Activated CD4-positive, CD25-positive, alpha-beta regulatory T cell treated with anti-CD3 and anti-CD28 coated beads, Interleukin-2, amount 50 U/mL, for 72 hours (primary cell): ENCODE measurements at regions not wholly inside any gene's neighbourhood (a gene's known extent, or its start where the extent isn't known, plus 50 kb on each side); places are given as distances from the start of the nearest gene placed in this dataset.
"Not testable (repeated sequence)": the region's sequence is repeated elsewhere in the genome, so short reads cannot be mapped to it uniquely, and the experiment has no call there.

ENCODE experiments used
- DNase-seq: peaks from one replicate; pipeline ENCODE4 v3.0.0; 2021

- no peak for DNase-seq
Observed at GRCh38 chr17:5913641-5914040, 156.5 kb upstream of the WSCD1 start.

GRCh38 chr17:5915337-5915736, 154.8 kb upstream of the WSCD1 start:
- no peak for DNase-seq

GRCh38 chr17:5919089-5919488, 151.1 kb upstream of the WSCD1 start:
- DNase-seq = no peak

- DNase-seq = no peak
Observed at GRCh38 chr17:5921512-5922282, 148.5 kb upstream of the WSCD1 start.

GRCh38 chr17:5922476-5922875, 147.7 kb upstream of the WSCD1 start:
- DNase-seq = no peak

- no peak for DNase-seq
Observed at GRCh38 chr17:5929721-5930120, 140.5 kb upstream of the WSCD1 start.

- not testable (repeated sequence) for DNase-seq
Observed at GRCh38 chr17:5930555-5930954, 139.6 kb upstream of the WSCD1 start.

- DNase-seq = no peak
Observed at GRCh38 chr17:5931616-5932015, 138.6 kb upstream of the WSCD1 start.

GRCh38 chr17:5933430-5933829, 136.7 kb upstream of the WSCD1 start:
- DNase-seq = no peak

GRCh38 chr17:5941258-5941657, 128.9 kb upstream of the WSCD1 start:
- no peak for DNase-seq

- DNase-seq = no peak
Observed at GRCh38 chr17:5942687-5943086, 127.5 kb upstream of the WSCD1 start.

GRCh38 chr17:5943232-5943631, 126.9 kb upstream of the WSCD1 start:
- no peak for DNase-seq

- DNase-seq = no peak
Observed at GRCh38 chr17:5943982-5944381, 126.2 kb upstream of the WSCD1 start.

- no peak for DNase-seq
Observed at GRCh38 chr17:5947701-5948180, 122.4 kb upstream of the WSCD1 start.

- DNase-seq = no peak
Observed at GRCh38 chr17:5948811-5949210, 121.4 kb upstream of the WSCD1 start.

GRCh38 chr17:5950878-5951277, 119.3 kb upstream of the WSCD1 start:
- no peak for DNase-seq

- no peak for DNase-seq
Observed at GRCh38 chr17:5951912-5952311, 118.3 kb upstream of the WSCD1 start.

- DNase-seq = no peak
Observed at GRCh38 chr17:5952518-5952917, 117.7 kb upstream of the WSCD1 start.

- no peak for DNase-seq
Observed at GRCh38 chr17:5955764-5956163, 114.4 kb upstream of the WSCD1 start.

- no peak for DNase-seq
Observed at GRCh38 chr17:5958850-5959249, 111.3 kb upstream of the WSCD1 start.

- DNase-seq = no peak
Observed at GRCh38 chr17:5962371-5962770, 107.8 kb upstream of the WSCD1 start.

- no peak for DNase-seq
Observed at GRCh38 chr17:5971969-5972368, 98.2 kb upstream of the WSCD1 start.

GRCh38 chr17:5973410-5973809, 96.8 kb upstream of the WSCD1 start:
- DNase-seq = no peak

- DNase-seq = no peak
Observed at GRCh38 chr17:5975661-5976060, 94.5 kb upstream of the WSCD1 start.

GRCh38 chr17:5976251-5976650, 93.9 kb upstream of the WSCD1 start:
- DNase-seq = no peak
